HL-60 (cell line): ENCODE measurements at regions not wholly inside any gene's neighbourhood (a gene's known extent, or its start where the extent isn't known, plus 50 kb on each side); places are given as distances from the start of the nearest gene placed in this dataset.

ENCODE experiments used
- POLR2AphosphoS5 ChIP-seq: IDR thresholded peaks from 2 replicates; pipeline ENCODE4 v1.6.1; 2012; ENCODE audit warnings: low read depth
- TF ChIP-seq, protein P1 (sequence below): IDR thresholded peaks from one replicate; pipeline ENCODE4 v1.5.1; 2011; ENCODE audit warnings: low read length, control low read depth, inconsistent platforms; ENCODE audit not compliant: insufficient read depth

DNA sequence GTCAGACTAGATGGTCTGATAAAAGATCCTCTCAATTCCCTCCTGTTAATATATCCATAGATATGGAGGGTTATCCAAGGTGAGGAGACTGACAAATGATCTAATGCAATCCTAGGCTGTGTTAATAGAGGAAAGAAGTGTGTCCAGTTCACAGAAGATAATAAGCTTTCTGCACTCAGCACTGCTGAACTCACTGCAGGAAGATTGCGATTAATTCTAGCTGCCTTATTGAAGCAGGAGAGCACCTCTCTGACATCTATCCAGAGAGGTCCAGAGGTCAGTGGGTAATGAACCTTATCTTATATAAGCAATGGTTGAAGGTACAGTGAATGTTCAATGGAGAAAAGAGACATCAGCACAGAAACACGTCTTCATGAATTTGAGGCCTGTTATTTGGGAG, 75.9 kb upstream of the SLC10A2 start:
- no peak for TF ChIP-seq POLR2AphosphoS5
- TF ChIP-seq, protein P1, sequence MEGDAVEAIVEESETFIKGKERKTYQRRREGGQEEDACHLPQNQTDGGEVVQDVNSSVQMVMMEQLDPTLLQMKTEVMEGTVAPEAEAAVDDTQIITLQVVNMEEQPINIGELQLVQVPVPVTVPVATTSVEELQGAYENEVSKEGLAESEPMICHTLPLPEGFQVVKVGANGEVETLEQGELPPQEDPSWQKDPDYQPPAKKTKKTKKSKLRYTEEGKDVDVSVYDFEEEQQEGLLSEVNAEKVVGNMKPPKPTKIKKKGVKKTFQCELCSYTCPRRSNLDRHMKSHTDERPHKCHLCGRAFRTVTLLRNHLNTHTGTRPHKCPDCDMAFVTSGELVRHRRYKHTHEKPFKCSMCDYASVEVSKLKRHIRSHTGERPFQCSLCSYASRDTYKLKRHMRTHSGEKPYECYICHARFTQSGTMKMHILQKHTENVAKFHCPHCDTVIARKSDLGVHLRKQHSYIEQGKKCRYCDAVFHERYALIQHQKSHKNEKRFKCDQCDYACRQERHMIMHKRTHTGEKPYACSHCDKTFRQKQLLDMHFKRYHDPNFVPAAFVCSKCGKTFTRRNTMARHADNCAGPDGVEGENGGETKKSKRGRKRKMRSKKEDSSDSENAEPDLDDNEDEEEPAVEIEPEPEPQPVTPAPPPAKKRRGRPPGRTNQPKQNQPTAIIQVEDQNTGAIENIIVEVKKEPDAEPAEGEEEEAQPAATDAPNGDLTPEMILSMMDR: no peak
